ENCODE measurements at regions not wholly inside any gene's neighbourhood (a gene's known extent, or its start where the extent isn't known, plus 50 kb on each side); places are given as distances from the start of the nearest gene placed in this dataset.

DNA sequence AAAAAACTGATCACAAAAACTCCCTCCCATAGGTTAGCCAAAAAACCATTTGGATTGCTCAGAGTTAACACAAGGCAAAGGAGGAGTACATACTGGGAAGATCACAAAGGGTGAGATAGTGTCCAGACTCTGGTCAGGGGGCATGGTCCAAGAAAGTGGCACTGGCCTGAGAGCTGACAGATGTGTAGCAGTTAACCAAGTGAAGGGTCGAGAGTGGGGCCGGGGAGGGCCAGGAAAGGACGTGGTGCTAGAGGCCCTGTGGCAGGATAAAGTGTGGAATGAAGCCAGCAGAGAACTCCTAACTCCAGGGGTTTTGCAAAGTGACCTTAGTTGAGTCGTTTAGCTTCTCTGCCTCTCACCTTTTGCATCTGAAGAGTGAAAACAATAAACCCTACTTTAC, 290.5 kb downstream of the FOXA2 start:
- Histone ChIP-seq H3K4me1 (ENCODE audit: control insufficient read depth in 4 of 4, insufficient read depth in 4 of 4, low read length in 3 of 4) (no peaks in the 10 kb centered on the region), H3K4me3 (ENCODE audit: low read depth in 1 of 3, low read length in 3 of 3) (no peak overlapping the region), H3K27me3 (ENCODE audit: control insufficient read depth in 4 of 4, insufficient read depth in 4 of 4, low read length in 3 of 4) (peaks cover 0 to 11% (median 0%) of the 10 kb centered on the region in 4 donors), H3K9ac (ENCODE audit: low read depth in 1 of 2, low read length in 2 of 2) (no peak overlapping the region), H3K36me3 (ENCODE audit: control insufficient read depth in 4 of 4, insufficient read depth in 3 of 4, low read depth in 1 of 4, low read length in 3 of 4) (no peaks in the 10 kb centered on the region), H3K9me3 (ENCODE audit: control insufficient read depth in 4 of 4, low read length in 3 of 4) (no peaks in the 10 kb centered on the region), H3K27ac (ENCODE audit: low read depth in 1 of 2, low read length in 2 of 2) (no peak overlapping the region)
- WGBS, result 60% methylated on average over 4 of the region's 4 CpGs
- TF ChIP-seq FOXA2 (IDR thresholded peaks at IDR 0.05) (no peak), JUND (IDR thresholded peaks at IDR 0.05) (no peak), TAF1 (conservative IDR thresholded peaks at IDR 0.05) (no peak), NR2F2 (IDR thresholded peaks at IDR 0.05) (no peak), HNF4A (conservative IDR thresholded peaks at IDR 0.05) (no peak), SP1 (IDR thresholded peaks at IDR 0.05) (no peak), YY1 (IDR thresholded peaks at IDR 0.05) (no peak), GABPA (IDR thresholded peaks at IDR 0.05 in 1 of 2, conservative IDR thresholded peaks at IDR 0.05 in 1 of 2) (no peak), RAD21 (IDR thresholded peaks at IDR 0.05) (no peak), FOXA1 (IDR thresholded peaks at IDR 0.05) (no peak), EGR1 (IDR thresholded peaks at IDR 0.05; ENCODE audit: low read depth in 2 of 2) (no peak)
- TF ChIP-seq, protein P1, sequence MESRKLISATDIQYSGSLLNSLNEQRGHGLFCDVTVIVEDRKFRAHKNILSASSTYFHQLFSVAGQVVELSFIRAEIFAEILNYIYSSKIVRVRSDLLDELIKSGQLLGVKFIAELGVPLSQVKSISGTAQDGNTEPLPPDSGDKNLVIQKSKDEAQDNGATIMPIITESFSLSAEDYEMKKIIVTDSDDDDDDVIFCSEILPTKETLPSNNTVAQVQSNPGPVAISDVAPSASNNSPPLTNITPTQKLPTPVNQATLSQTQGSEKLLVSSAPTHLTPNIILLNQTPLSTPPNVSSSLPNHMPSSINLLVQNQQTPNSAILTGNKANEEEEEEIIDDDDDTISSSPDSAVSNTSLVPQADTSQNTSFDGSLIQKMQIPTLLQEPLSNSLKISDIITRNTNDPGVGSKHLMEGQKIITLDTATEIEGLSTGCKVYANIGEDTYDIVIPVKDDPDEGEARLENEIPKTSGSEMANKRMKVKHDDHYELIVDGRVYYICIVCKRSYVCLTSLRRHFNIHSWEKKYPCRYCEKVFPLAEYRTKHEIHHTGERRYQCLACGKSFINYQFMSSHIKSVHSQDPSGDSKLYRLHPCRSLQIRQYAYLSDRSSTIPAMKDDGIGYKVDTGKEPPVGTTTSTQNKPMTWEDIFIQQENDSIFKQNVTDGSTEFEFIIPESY (IDR thresholded peaks at IDR 0.05), result no peak
- TF ChIP-seq, protein P2, sequence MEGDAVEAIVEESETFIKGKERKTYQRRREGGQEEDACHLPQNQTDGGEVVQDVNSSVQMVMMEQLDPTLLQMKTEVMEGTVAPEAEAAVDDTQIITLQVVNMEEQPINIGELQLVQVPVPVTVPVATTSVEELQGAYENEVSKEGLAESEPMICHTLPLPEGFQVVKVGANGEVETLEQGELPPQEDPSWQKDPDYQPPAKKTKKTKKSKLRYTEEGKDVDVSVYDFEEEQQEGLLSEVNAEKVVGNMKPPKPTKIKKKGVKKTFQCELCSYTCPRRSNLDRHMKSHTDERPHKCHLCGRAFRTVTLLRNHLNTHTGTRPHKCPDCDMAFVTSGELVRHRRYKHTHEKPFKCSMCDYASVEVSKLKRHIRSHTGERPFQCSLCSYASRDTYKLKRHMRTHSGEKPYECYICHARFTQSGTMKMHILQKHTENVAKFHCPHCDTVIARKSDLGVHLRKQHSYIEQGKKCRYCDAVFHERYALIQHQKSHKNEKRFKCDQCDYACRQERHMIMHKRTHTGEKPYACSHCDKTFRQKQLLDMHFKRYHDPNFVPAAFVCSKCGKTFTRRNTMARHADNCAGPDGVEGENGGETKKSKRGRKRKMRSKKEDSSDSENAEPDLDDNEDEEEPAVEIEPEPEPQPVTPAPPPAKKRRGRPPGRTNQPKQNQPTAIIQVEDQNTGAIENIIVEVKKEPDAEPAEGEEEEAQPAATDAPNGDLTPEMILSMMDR (IDR thresholded peaks at IDR 0.05; ENCODE audit: low read depth, low read length, missing input control), result no peak
- TF ChIP-seq, protein P3, sequence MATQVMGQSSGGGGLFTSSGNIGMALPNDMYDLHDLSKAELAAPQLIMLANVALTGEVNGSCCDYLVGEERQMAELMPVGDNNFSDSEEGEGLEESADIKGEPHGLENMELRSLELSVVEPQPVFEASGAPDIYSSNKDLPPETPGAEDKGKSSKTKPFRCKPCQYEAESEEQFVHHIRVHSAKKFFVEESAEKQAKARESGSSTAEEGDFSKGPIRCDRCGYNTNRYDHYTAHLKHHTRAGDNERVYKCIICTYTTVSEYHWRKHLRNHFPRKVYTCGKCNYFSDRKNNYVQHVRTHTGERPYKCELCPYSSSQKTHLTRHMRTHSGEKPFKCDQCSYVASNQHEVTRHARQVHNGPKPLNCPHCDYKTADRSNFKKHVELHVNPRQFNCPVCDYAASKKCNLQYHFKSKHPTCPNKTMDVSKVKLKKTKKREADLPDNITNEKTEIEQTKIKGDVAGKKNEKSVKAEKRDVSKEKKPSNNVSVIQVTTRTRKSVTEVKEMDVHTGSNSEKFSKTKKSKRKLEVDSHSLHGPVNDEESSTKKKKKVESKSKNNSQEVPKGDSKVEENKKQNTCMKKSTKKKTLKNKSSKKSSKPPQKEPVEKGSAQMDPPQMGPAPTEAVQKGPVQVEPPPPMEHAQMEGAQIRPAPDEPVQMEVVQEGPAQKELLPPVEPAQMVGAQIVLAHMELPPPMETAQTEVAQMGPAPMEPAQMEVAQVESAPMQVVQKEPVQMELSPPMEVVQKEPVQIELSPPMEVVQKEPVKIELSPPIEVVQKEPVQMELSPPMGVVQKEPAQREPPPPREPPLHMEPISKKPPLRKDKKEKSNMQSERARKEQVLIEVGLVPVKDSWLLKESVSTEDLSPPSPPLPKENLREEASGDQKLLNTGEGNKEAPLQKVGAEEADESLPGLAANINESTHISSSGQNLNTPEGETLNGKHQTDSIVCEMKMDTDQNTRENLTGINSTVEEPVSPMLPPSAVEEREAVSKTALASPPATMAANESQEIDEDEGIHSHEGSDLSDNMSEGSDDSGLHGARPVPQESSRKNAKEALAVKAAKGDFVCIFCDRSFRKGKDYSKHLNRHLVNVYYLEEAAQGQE (IDR thresholded peaks at IDR 0.05), result no peak
- TF ChIP-seq, protein P4, sequence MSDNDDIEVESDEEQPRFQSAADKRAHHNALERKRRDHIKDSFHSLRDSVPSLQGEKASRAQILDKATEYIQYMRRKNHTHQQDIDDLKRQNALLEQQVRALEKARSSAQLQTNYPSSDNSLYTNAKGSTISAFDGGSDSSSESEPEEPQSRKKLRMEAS (IDR thresholded peaks at IDR 0.05), result no peak
- TF ChIP-seq, protein P5, sequence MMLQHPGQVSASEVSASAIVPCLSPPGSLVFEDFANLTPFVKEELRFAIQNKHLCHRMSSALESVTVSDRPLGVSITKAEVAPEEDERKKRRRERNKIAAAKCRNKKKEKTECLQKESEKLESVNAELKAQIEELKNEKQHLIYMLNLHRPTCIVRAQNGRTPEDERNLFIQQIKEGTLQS (IDR thresholded peaks at IDR 0.05), result no peak
- no peak for DNase-seq (ENCODE audit: low spot score)

DNA sequence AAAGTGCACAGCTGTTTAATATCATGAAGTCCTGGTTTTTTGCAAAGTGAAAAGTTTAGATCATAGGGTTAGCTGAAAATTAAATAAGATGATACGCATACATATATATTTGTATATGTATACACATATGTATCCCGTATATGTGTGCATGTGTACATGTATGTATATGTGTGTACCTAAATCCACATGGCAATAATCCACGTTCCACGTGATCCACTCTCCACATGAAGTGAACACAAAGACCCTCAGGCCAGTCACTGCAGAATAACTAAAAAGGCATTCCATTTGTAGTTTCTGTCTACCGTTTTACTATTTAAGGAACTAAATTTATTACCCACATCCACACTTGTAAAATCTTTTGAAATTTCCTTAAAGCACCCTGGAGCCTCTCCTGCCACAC, 294.9 kb downstream of the FOXA2 start:
- 74% methylated on average over 5 of the region's 5 CpGs for WGBS
- peaks cover 0 to 13% (median 0%) of the 10 kb centered on the region in 4 donors for H3K27me3 ChIP-seq (ENCODE audit: control insufficient read depth in 4 of 4, insufficient read depth in 4 of 4, low read length in 3 of 4)
- no peak overlapping the region for H3K4me3 ChIP-seq (ENCODE audit: low read depth in 1 of 3, low read length in 3 of 3)
- H3K9ac ChIP-seq (ENCODE audit: low read depth in 1 of 2, low read length in 2 of 2), result no peak overlapping the region
- no peak overlapping the region for H3K27ac ChIP-seq (ENCODE audit: low read depth in 1 of 2, low read length in 2 of 2)
- no peaks in the 10 kb centered on the region for H3K36me3 ChIP-seq (ENCODE audit: control insufficient read depth in 4 of 4, insufficient read depth in 3 of 4, low read depth in 1 of 4, low read length in 3 of 4)
- H3K4me1 ChIP-seq (ENCODE audit: control insufficient read depth in 4 of 4, insufficient read depth in 4 of 4, low read length in 3 of 4), result no peaks in the 10 kb centered on the region
- no peaks in the 10 kb centered on the region for H3K9me3 ChIP-seq (ENCODE audit: control insufficient read depth in 4 of 4, low read length in 3 of 4)
- DNase-seq (ENCODE audit: low spot score), result no peak
- TF ChIP-seq JUND (IDR thresholded peaks at IDR 0.05) (no peak), NR2F2 (IDR thresholded peaks at IDR 0.05) (no peak), EGR1 (IDR thresholded peaks at IDR 0.05; ENCODE audit: low read depth in 2 of 2) (no peak), RAD21 (IDR thresholded peaks at IDR 0.05) (no peak), TAF1 (conservative IDR thresholded peaks at IDR 0.05) (no peak), FOXA1 (IDR thresholded peaks at IDR 0.05) (no peak), SP1 (IDR thresholded peaks at IDR 0.05) (no peak), YY1 (IDR thresholded peaks at IDR 0.05) (no peak), HNF4A (conservative IDR thresholded peaks at IDR 0.05) (no peak), GABPA (IDR thresholded peaks at IDR 0.05 in 1 of 2, conservative IDR thresholded peaks at IDR 0.05 in 1 of 2) (no peak)
- TF ChIP-seq, protein P5 (IDR thresholded peaks at IDR 0.05), result no peak
- TF ChIP-seq, protein P4 (IDR thresholded peaks at IDR 0.05), result no peak
- TF ChIP-seq, protein P2 (IDR thresholded peaks at IDR 0.05; ENCODE audit: low read depth, low read length, missing input control), result no peak

Measured in liver (tissue), 8 donors.